NCI-H2107 (cell line): ENCODE measurements at regions not wholly inside any gene's neighbourhood (a gene's known extent, or its start where the extent isn't known, plus 50 kb on each side); places are given as distances from the start of the nearest gene placed in this dataset.
"Not testable (repeated sequence)": the region's sequence is repeated elsewhere in the genome, so short reads cannot be mapped to it uniquely, and the experiment has no call there.

ENCODE experiments used
- DNase-seq: peaks from one replicate; lab custom pipeline; 2025; lab: John Stamatoyannopoulos, UW

GRCh38 chr5:1667648-1668140, 131.9 kb downstream of the MRPL36 start:
- DNase-seq: no peak

- peak; percentile 49 for DNase-seq
Observed at GRCh38 chr5:1666812-1667588, 132.6 kb downstream of the MRPL36 start.

GRCh38 chr5:1666221-1666620, 133.4 kb downstream of the MRPL36 start:
- DNase-seq: no peak

GRCh38 chr5:1665803-1666202, 133.8 kb downstream of the MRPL36 start:
- no peak for DNase-seq

GRCh38 chr5:1665231-1665630, 134.4 kb downstream of the MRPL36 start:
- no peak for DNase-seq

GRCh38 chr5:1663186-1663585, 136.5 kb downstream of the MRPL36 start:
- no peak for DNase-seq

GRCh38 chr5:1662559-1663085, 137.0 kb downstream of the MRPL36 start:
- no peak for DNase-seq

- DNase-seq: no peak
Observed at GRCh38 chr5:1661831-1662558, 137.6 kb downstream of the MRPL36 start.

- no peak for DNase-seq
Observed at GRCh38 chr5:1661311-1661710, 137.6 kb upstream of the LPCAT1 start.

GRCh38 chr5:1660511-1660910, 136.8 kb upstream of the LPCAT1 start:
- DNase-seq: no peak

GRCh38 chr5:1660001-1660400, 136.2 kb upstream of the LPCAT1 start:
- DNase-seq: no peak

GRCh38 chr5:1659100-1659981, 135.6 kb upstream of the LPCAT1 start:
- no peak for DNase-seq

- DNase-seq: no peak
Observed at GRCh38 chr5:1658665-1659064, 134.9 kb upstream of the LPCAT1 start.

- DNase-seq: no peak
Observed at GRCh38 chr5:1657161-1657741, 133.5 kb upstream of the LPCAT1 start.

GRCh38 chr5:1656271-1656975, 132.7 kb upstream of the LPCAT1 start:
- DNase-seq: no peak

- DNase-seq: no peak
Observed at GRCh38 chr5:1655496-1656270, 131.9 kb upstream of the LPCAT1 start.

- DNase-seq: no peak
Observed at GRCh38 chr5:1654786-1655495, 131.2 kb upstream of the LPCAT1 start.

GRCh38 chr5:1653698-1654651, 130.2 kb upstream of the LPCAT1 start:
- DNase-seq: not testable (repeated sequence)
